GM12891 (cell line): ENCODE measurements at regions not wholly inside any gene's neighbourhood (a gene's known extent, or its start where the extent isn't known, plus 50 kb on each side); places are given as distances from the start of the nearest gene placed in this dataset.

Experiments used
- POLR2A ChIP-seq: IDR thresholded peaks from 2 replicates; pipeline ENCODE4 v1.6.1; 2011; ENCODE audit warnings: low read depth, low read length, control low read depth
- POLR2AphosphoS5 ChIP-seq: IDR thresholded peaks from 2 replicates; pipeline ENCODE4 v1.6.1; 2011; ENCODE audit warnings: low read depth, low read length, control low read depth
- TAF1 ChIP-seq: IDR thresholded peaks from 2 replicates; pipeline ENCODE4 v1.6.1; 2011; ENCODE audit warnings: low read depth, low read length, control low read depth

- TF ChIP-seq TAF1 (no peak), POLR2A (no peak), POLR2AphosphoS5 (no peak)
These were observed 299.4 kb upstream of the IRX3 start for GRCh38 chr16:54585998-54586340.
